ENCODE measurements at regions not wholly inside any gene's neighbourhood (a gene's known extent, or its start where the extent isn't known, plus 50 kb on each side); places are given as distances from the start of the nearest gene placed in this dataset.

DNA sequence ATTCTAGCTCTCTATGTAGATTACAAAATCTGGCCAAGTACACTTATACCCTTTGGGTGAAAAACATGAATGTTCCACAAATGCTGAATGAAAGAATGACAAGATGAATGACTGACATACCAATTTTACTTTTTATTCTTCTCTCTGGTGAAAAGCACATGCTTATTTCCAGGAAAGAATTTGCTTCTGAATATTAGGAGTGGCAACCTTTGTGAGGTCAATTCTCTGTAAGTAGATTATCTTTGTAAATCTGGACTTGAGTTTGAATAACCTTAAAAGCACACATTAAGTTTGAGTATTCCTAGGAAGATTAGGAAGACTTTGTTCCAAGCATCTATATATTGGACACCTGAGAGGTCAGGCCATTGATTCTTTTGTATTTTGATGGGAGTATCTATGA is 78.1 kb upstream of the P2RY1 start:
- Histone ChIP-seq H3K4me1 (ENCODE audit: control insufficient read depth, extremely low read depth, insufficient read depth, low read length) (no peaks in the 10 kb centered on the region), H3K27ac (ENCODE audit: control insufficient read depth, insufficient read depth, low read length) (no peak overlapping the region), H3K79me2 (ENCODE audit: control insufficient read depth, insufficient read depth, low read length) (no peaks in the 10 kb centered on the region), H3K9me1 (ENCODE audit: control insufficient read depth, extremely low read depth, insufficient read depth, low read length) (no peaks in the 10 kb centered on the region), H4K20me1 (ENCODE audit: control insufficient read depth, extremely low read depth, insufficient read depth, low read length) (no peaks in the 10 kb centered on the region), H2AFZ (ENCODE audit: control insufficient read depth, low read length) (no peak overlapping the region), H3K4me3 (ENCODE audit: control insufficient read depth in 2 of 3, extremely low read depth in 1 of 3, insufficient read depth in 2 of 3, low read depth in 1 of 3, low read length in 3 of 3) (no peak overlapping the region), H3K36me3 (ENCODE audit: control insufficient read depth in 2 of 2, extremely low read depth in 1 of 2, insufficient read depth in 2 of 2, low read length in 2 of 2) (no peaks in the 10 kb centered on the region), H3K27me3 (ENCODE audit: control insufficient read depth, extremely low read depth, insufficient read depth, low read length) (no peaks in the 10 kb centered on the region), H3K9ac (ENCODE audit: control insufficient read depth, extremely low read depth, insufficient read depth, low read length) (no peak overlapping the region), H3K4me2 (ENCODE audit: control insufficient read depth, extremely low read depth, insufficient read depth, low read depth, low read length) (no peak overlapping the region), H3K9me3 (ENCODE audit: control insufficient read depth, low read depth, low read length) (no peaks in the 10 kb centered on the region)
- DNase-seq (ENCODE audit: low read depth, low spot score) (no peak), FAIRE-seq (no peak)
- dilution Hi-C loops (cut with MboI; ENCODE audit: extremely low pct_ligation_motif_present, low sequenced_read_pairs), result no loop called here
- TF ChIP-seq EZH2 (IDR thresholded peaks at IDR 0.05; ENCODE audit: low read length), result no peak
- TF ChIP-seq, protein P1, sequence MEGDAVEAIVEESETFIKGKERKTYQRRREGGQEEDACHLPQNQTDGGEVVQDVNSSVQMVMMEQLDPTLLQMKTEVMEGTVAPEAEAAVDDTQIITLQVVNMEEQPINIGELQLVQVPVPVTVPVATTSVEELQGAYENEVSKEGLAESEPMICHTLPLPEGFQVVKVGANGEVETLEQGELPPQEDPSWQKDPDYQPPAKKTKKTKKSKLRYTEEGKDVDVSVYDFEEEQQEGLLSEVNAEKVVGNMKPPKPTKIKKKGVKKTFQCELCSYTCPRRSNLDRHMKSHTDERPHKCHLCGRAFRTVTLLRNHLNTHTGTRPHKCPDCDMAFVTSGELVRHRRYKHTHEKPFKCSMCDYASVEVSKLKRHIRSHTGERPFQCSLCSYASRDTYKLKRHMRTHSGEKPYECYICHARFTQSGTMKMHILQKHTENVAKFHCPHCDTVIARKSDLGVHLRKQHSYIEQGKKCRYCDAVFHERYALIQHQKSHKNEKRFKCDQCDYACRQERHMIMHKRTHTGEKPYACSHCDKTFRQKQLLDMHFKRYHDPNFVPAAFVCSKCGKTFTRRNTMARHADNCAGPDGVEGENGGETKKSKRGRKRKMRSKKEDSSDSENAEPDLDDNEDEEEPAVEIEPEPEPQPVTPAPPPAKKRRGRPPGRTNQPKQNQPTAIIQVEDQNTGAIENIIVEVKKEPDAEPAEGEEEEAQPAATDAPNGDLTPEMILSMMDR (optimal IDR thresholded peaks at IDR 0.05 in 1 of 3, IDR thresholded peaks at IDR 0.05 in 1 of 3, conservative IDR thresholded peaks at IDR 0.05 in 1 of 3; ENCODE audit: extremely low read depth in 1 of 3, insufficient read depth in 2 of 3, low read length in 3 of 3), result no peak

GRCh38 chr3:152760024-152760563 is 74.8 kb upstream of the P2RY1 start:
- no peaks in the 10 kb centered on the region for H3K27me3 ChIP-seq (ENCODE audit: control insufficient read depth, extremely low read depth, insufficient read depth, low read length)
- TF ChIP-seq EZH2 (IDR thresholded peaks at IDR 0.05; ENCODE audit: low read length), result no peak
- TF ChIP-seq, protein P1 (optimal IDR thresholded peaks at IDR 0.05 in 1 of 3, IDR thresholded peaks at IDR 0.05 in 1 of 3, conservative IDR thresholded peaks at IDR 0.05 in 1 of 3; ENCODE audit: extremely low read depth in 1 of 3, insufficient read depth in 2 of 3, low read length in 3 of 3), result no peak
- no peaks in the 10 kb centered on the region for H3K9me1 ChIP-seq (ENCODE audit: control insufficient read depth, extremely low read depth, insufficient read depth, low read length)
- no peak overlapping the region for H3K4me2 ChIP-seq (ENCODE audit: control insufficient read depth, extremely low read depth, insufficient read depth, low read depth, low read length)
- no peaks in the 10 kb centered on the region for H3K4me1 ChIP-seq (ENCODE audit: control insufficient read depth, extremely low read depth, insufficient read depth, low read length)
- no peak overlapping the region for H2AFZ ChIP-seq (ENCODE audit: control insufficient read depth, low read length)
- no peaks in the 10 kb centered on the region for H4K20me1 ChIP-seq (ENCODE audit: control insufficient read depth, extremely low read depth, insufficient read depth, low read length)
- H3K4me3 ChIP-seq (ENCODE audit: control insufficient read depth in 2 of 3, extremely low read depth in 1 of 3, insufficient read depth in 2 of 3, low read depth in 1 of 3, low read length in 3 of 3), result no peak overlapping the region
- DNase-seq (ENCODE audit: low read depth, low spot score), result no peak
- no peak overlapping the region for H3K9ac ChIP-seq (ENCODE audit: control insufficient read depth, extremely low read depth, insufficient read depth, low read length)
- no peaks in the 10 kb centered on the region for H3K79me2 ChIP-seq (ENCODE audit: control insufficient read depth, insufficient read depth, low read length)
- no peaks in the 10 kb centered on the region for H3K36me3 ChIP-seq (ENCODE audit: control insufficient read depth in 2 of 2, extremely low read depth in 1 of 2, insufficient read depth in 2 of 2, low read length in 2 of 2)
- no peaks in the 10 kb centered on the region for H3K9me3 ChIP-seq (ENCODE audit: control insufficient read depth, low read depth, low read length)
- FAIRE-seq, result no peak
- dilution Hi-C loops (cut with MboI; ENCODE audit: extremely low pct_ligation_motif_present, low sequenced_read_pairs), result no loop called here
- H3K27ac ChIP-seq (ENCODE audit: control insufficient read depth, insufficient read depth, low read length), result no peak overlapping the region

All from keratinocyte (primary cell).